Panc1 (cell line): ENCODE measurements at regions not wholly inside any gene's neighbourhood (a gene's known extent, or its start where the extent isn't known, plus 50 kb on each side); places are given as distances from the start of the nearest gene placed in this dataset.

Source experiments
- ATAC-seq: fragments of 200-7000 bp; cut with Tn5 transposase; 2 replicates; pipeline ENCODE4 v1.9.1; 2020; ENCODE audit warnings: mild to moderate bottlenecking, moderate library complexity
- BruUV-seq: library from RNA; stranded (reverse); fragments of 400-500 nt; replicated peaks from 2 replicates; lab custom pipeline; 2021; lab: Mats Ljungman, UMichigan
- CTCF ChIA-PET: fragments of 300-600 bp; sonication (Branson Sonifier 250); formaldehyde crosslinking; loops from one replicate; lab custom pipeline; 2022; ENCODE audit warnings: antibody characterized with exemption; lab: Charles Lee
- POLR2A ChIA-PET: fragments of 300-600 bp; sonication (Branson Sonifier 250); formaldehyde crosslinking; loops from one replicate; lab custom pipeline; 2022; ENCODE audit warnings: antibody characterized with exemption; lab: Charles Lee
- DNase-seq: peaks from one replicate; pipeline ENCODE4 v3.0.0-alpha.2; 2010; ENCODE audit warnings: low read depth, low spot score
- H3K27ac ChIP-seq: 2 replicates; pipeline ENCODE4 v1.5.1; 2011; ENCODE audit warnings: mild to moderate bottlenecking, low read length, inconsistent platforms
- H3K27me3 ChIP-seq: fragments of 200-500 bp; sonication (Bioruptor generic); 2 replicates; pipeline ENCODE4 v1.6.0; 2014; ENCODE audit warnings: low read length, inconsistent platforms; ENCODE audit not compliant: control insufficient read depth, insufficient read depth
- H3K36me3 ChIP-seq: fragments of 200-500 bp; sonication (Bioruptor generic); 2 replicates; pipeline ENCODE4 v1.5.1; 2014; ENCODE audit warnings: inconsistent platforms, mild to moderate bottlenecking, low read length, moderate library complexity; ENCODE audit not compliant: control insufficient read depth, insufficient read depth
- H3K4me1 ChIP-seq: 2 replicates; pipeline ENCODE4 v1.5.1; 2011; ENCODE audit warnings: inconsistent platforms, mild to moderate bottlenecking, low read length, moderate library complexity; ENCODE audit not compliant: control insufficient read depth, insufficient read depth
- H3K4me3 ChIP-seq, 2 experiments: 2 replicates each; pipeline ENCODE4 v1.5.1; 2011 to 2012; ENCODE audit warnings: low read depth in 2 of 2, low read length in 2 of 2, mild to moderate bottlenecking in 2 of 2, inconsistent platforms in 1 of 2, moderate library complexity in 1 of 2
- H3K9me3 ChIP-seq: fragments of 200-500 bp; sonication (Bioruptor generic); 2 replicates; pipeline ENCODE4 v1.5.1; 2014; ENCODE audit warnings: low read depth, mild to moderate bottlenecking, inconsistent platforms, low read length, moderate library complexity; ENCODE audit not compliant: control insufficient read depth, insufficient read depth
- CTCF ChIP-seq: fragments of 450-650 bp; IDR thresholded peaks from 2 replicates; pipeline ENCODE4 v1.5.1; 2017; ENCODE audit warnings: mild to moderate bottlenecking
- POLR2AphosphoS5 ChIP-seq: IDR thresholded peaks from 2 replicates; pipeline ENCODE4 v1.6.1; 2012; ENCODE audit warnings: mild to moderate bottlenecking, low read depth, low read length, moderate library complexity
- REST ChIP-seq, 2 experiments: IDR thresholded peaks; 2 replicates each; pipeline ENCODE4 v1.6.1; 2011 to 2012; ENCODE audit warnings: low read depth in 2 of 2, control low read depth in 1 of 2, low read length in 1 of 2, mild to moderate bottlenecking in 1 of 2, moderate library complexity in 1 of 2; ENCODE audit not compliant: insufficient read depth in 1 of 2
- SIN3A ChIP-seq: IDR thresholded peaks from 2 replicates; pipeline ENCODE4 v1.6.1; 2012; ENCODE audit warnings: low read depth, mild to moderate bottlenecking, low read length, moderate library complexity, borderline replicate concordance; ENCODE audit not compliant: insufficient read depth
- TCF7L2 ChIP-seq: IDR thresholded peaks from 2 replicates; pipeline ENCODE4 v1.6.1; 2011; ENCODE audit warnings: mild to moderate bottlenecking, low read depth, low read length, inconsistent platforms
- in situ Hi-C: cut with HindIII; loops from 2 replicates; pipeline ENCODE4 v1.10.0; 2016; ENCODE audit warnings: low sequenced_read_pairs, low pct_unique_long_range_greater_than_20kb
- intact Hi-C: fragments of 100-400 bp; cut with micrococcal nuclease; formaldehyde crosslinking; loops from one replicate; pipeline ENCODE4 v1.10.0; 2022; ENCODE audit not compliant: unreplicated experiment

DNA sequence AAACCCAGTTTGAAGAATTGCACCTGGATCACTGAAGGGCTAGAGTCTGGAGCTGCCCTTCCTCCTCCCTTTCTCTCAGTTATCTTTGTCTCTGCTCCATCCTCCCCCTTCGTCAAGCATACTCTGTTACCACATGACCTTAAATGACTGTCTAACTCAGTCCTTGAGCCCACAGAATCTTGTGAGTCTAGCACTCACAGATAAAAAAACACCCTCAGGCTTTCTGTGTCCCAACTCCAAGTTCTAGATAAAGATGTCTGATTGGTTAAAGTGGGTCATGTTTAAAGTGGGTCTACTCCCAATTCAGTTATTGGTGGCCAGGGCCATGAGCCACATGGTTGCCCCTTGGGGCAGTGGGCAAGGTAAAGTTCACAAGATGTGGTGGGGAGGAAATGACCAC, 53.5 kb upstream of the CYP1B1 start:
- TF ChIP-seq SIN3A = no peak
- TF ChIP-seq TCF7L2 = no peak
- TF ChIP-seq REST (IDR thresholded peaks at IDR 0.05; ENCODE audit: insufficient read depth in 1 of 2, low read depth in 2 of 2, low read length in 1 of 2) = no peak
- no peak for TF ChIP-seq POLR2AphosphoS5
- no peak for TF ChIP-seq CTCF
- BruUV-seq = no TSS peak
- no peaks in the 10 kb centered on the region; the same call in 1 of the 2 replicates for H3K9me3 ChIP-seq
- H3K27me3 ChIP-seq = no peaks in the 10 kb centered on the region
- DNase-seq (no peak), ATAC-seq (no peak)
- no peak overlapping the region for H3K4me3 ChIP-seq
- ChIA-PET POLR2A (no interaction called here), CTCF (no interaction called here)
- H3K27ac ChIP-seq = no peak overlapping the region
- intact Hi-C loops = no loop called here
- in situ Hi-C loops = no loop called here
- no peaks in the 10 kb centered on the region for H3K36me3 ChIP-seq
- H3K4me1 ChIP-seq = no peaks in the 10 kb centered on the region

- Histone ChIP-seq H3K36me3 (no peaks in the 10 kb centered on the region), H3K9me3 (no peaks in the 10 kb centered on the region; the same call in 1 of the 2 replicates), H3K27me3 (no peaks in the 10 kb centered on the region), H3K4me3 (no peak overlapping the region), H3K4me1 (no peaks in the 10 kb centered on the region), H3K27ac (no peak overlapping the region)
- no peak for ATAC-seq
- ChIA-PET CTCF (no interaction called here), POLR2A (no interaction called here)
- no TSS peak for BruUV-seq
- in situ Hi-C loops = no loop called here
- intact Hi-C loops = no loop called here
- no peak for DNase-seq
- TF ChIP-seq CTCF = no peak
- TF ChIP-seq TCF7L2 = no peak
- no peak for TF ChIP-seq POLR2AphosphoS5
- TF ChIP-seq REST (IDR thresholded peaks at IDR 0.05; ENCODE audit: insufficient read depth in 1 of 2, low read depth in 2 of 2, low read length in 1 of 2) = no peak
- TF ChIP-seq SIN3A = no peak
These were observed 52.7 kb upstream of the CYP1B1 start for GRCh38 chr2:38128653-38129052.
